Muscle of leg (tissue), 3 donors: ENCODE measurements at regions not wholly inside any gene's neighbourhood (a gene's known extent, or its start where the extent isn't known, plus 50 kb on each side); places are given as distances from the start of the nearest gene placed in this dataset.

Experiments used
- DNase-seq: peaks from one replicate; pipeline ENCODE4 v3.0.0; 2013
- H3K27ac ChIP-seq: one replicate; pipeline ENCODE4 v1.5.1; 2013; ENCODE audit warnings: mild to moderate bottlenecking, low read length, control low read depth
- H3K27me3 ChIP-seq: one replicate; pipeline ENCODE4 v1.6.1; 2013; ENCODE audit warnings: low read length; ENCODE audit not compliant: control insufficient read depth, insufficient read depth
- H3K36me3 ChIP-seq: one replicate; pipeline ENCODE4 v1.6.1; 2013; ENCODE audit warnings: low read length; ENCODE audit not compliant: control insufficient read depth, insufficient read depth
- H3K4me1 ChIP-seq: one replicate; pipeline ENCODE4 v1.6.1; 2013; ENCODE audit warnings: low read length; ENCODE audit not compliant: control insufficient read depth, insufficient read depth
- H3K4me3 ChIP-seq: one replicate; pipeline ENCODE4 v1.5.1; 2013; ENCODE audit warnings: low read length, control low read depth
- H3K9me3 ChIP-seq: replicated peaks from 2 replicates; pipeline ENCODE4 v1.6.1; 2013; ENCODE audit warnings: low read depth, low read length; ENCODE audit not compliant: control insufficient read depth
- WGBS: methylation state at CpG from one replicate; pipeline ENCODE4 v1.1.5; 2013; ENCODE audit warnings: missing lambda C conversion rate; ENCODE audit not compliant: insufficient coverage; 5-methylcytosine and 5-hydroxymethylcytosine counted together

- DNase-seq, result no peak
- peaks cover 8% of the 10 kb centered on the region for H3K27me3 ChIP-seq
- WGBS, result 80% methylated on average over 1 of the region's 4 CpGs
- no peak overlapping the region for H3K27ac ChIP-seq
- no peaks in the 10 kb centered on the region for H3K36me3 ChIP-seq
- no peaks in the 10 kb centered on the region for H3K4me1 ChIP-seq
- no peaks in the 10 kb centered on the region for H3K9me3 ChIP-seq
- no peak overlapping the region for H3K4me3 ChIP-seq
Observed at GRCh38 chr1:25134307-25134706, 98.0 kb downstream of the SYF2 start.

GRCh38 chr1:25131794-25132193, 100.5 kb downstream of the SYF2 start:
- Histone ChIP-seq H3K27ac (no peak overlapping the region), H3K27me3 (peaks cover 1% of the 10 kb centered on the region), H3K36me3 (no peaks in the 10 kb centered on the region), H3K4me1 (peaks cover 2% of the 10 kb centered on the region), H3K4me3 (no peak overlapping the region), H3K9me3 (no peaks in the 10 kb centered on the region)
- DNase-seq, result no peak
- 69% methylated on average over 2 of the region's 4 CpGs for WGBS

GRCh38 chr1:25130895-25131294, 101.4 kb downstream of the SYF2 start:
- 81% methylated on average over 5 of the region's 5 CpGs for WGBS
- no peaks in the 10 kb centered on the region for H3K36me3 ChIP-seq
- H3K27ac ChIP-seq, result no peak overlapping the region
- no peaks in the 10 kb centered on the region for H3K27me3 ChIP-seq
- no peak overlapping the region for H3K4me3 ChIP-seq
- no peaks in the 10 kb centered on the region for H3K9me3 ChIP-seq
- H3K4me1 ChIP-seq, result peaks cover 2% of the 10 kb centered on the region
- DNase-seq, result no peak

GRCh38 chr1:25129380-25129779, 102.9 kb downstream of the SYF2 start:
- peaks cover 2% of the 10 kb centered on the region for H3K4me1 ChIP-seq
- no peak overlapping the region for H3K4me3 ChIP-seq
- 84% methylated on average over 10 of the region's 12 CpGs for WGBS
- H3K36me3 ChIP-seq, result no peaks in the 10 kb centered on the region
- no peak for DNase-seq
- no peak overlapping the region for H3K27ac ChIP-seq
- H3K27me3 ChIP-seq, result no peaks in the 10 kb centered on the region
- H3K9me3 ChIP-seq, result no peaks in the 10 kb centered on the region

GRCh38 chr1:25128121-25128621, 104.1 kb downstream of the SYF2 start:
- no peaks in the 10 kb centered on the region for H3K36me3 ChIP-seq
- no peaks in the 10 kb centered on the region for H3K9me3 ChIP-seq
- DNase-seq, result no peak
- no peaks in the 10 kb centered on the region for H3K27me3 ChIP-seq
- H3K4me1 ChIP-seq, result peaks cover 2% of the 10 kb centered on the region
- 60% methylated on average over 1 of the region's 6 CpGs for WGBS
- H3K4me3 ChIP-seq, result no peak overlapping the region
- no peak overlapping the region for H3K27ac ChIP-seq

GRCh38 chr1:25126562-25126961, 105.7 kb downstream of the SYF2 start:
- Histone ChIP-seq H3K9me3 (no peaks in the 10 kb centered on the region), H3K36me3 (no peaks in the 10 kb centered on the region), H3K27ac (no peak overlapping the region), H3K4me3 (no peak overlapping the region), H3K27me3 (no peaks in the 10 kb centered on the region), H3K4me1 (peaks cover 2% of the 10 kb centered on the region)
- WGBS, result no CpG with 5 or more reads among the region's 5 CpGs
- DNase-seq, result no peak

GRCh38 chr1:25123551-25123950, 108.8 kb downstream of the SYF2 start:
- no peaks in the 10 kb centered on the region for H3K27me3 ChIP-seq
- no peak overlapping the region for H3K4me3 ChIP-seq
- H3K4me1 ChIP-seq, result peaks cover 2% of the 10 kb centered on the region
- no peaks in the 10 kb centered on the region for H3K36me3 ChIP-seq
- WGBS, result no CpG with 5 or more reads among the region's 3 CpGs
- no peak for DNase-seq
- no peak overlapping the region for H3K27ac ChIP-seq
- no peaks in the 10 kb centered on the region for H3K9me3 ChIP-seq

- H3K36me3 ChIP-seq, result no peaks in the 10 kb centered on the region
- no peak overlapping the region for H3K4me3 ChIP-seq
- DNase-seq, result no peak
- H3K4me1 ChIP-seq, result no peaks in the 10 kb centered on the region
- H3K27me3 ChIP-seq, result no peaks in the 10 kb centered on the region
- no peaks in the 10 kb centered on the region for H3K9me3 ChIP-seq
- 86% methylated on average over 4 of the region's 5 CpGs for WGBS
- H3K27ac ChIP-seq, result no peak overlapping the region
Observed at GRCh38 chr1:25122747-25123146, 109.6 kb downstream of the SYF2 start.

GRCh38 chr1:25120281-25120680, 112.0 kb downstream of the SYF2 start:
- WGBS, result 17% methylated on average over 1 of the region's 8 CpGs
- Histone ChIP-seq H3K27ac (no peak overlapping the region), H3K27me3 (no peaks in the 10 kb centered on the region), H3K4me3 (no peak overlapping the region), H3K9me3 (peaks cover 6% of the 10 kb centered on the region), H3K4me1 (no peaks in the 10 kb centered on the region), H3K36me3 (no peaks in the 10 kb centered on the region)
- DNase-seq, result no peak

- no peaks in the 10 kb centered on the region for H3K4me1 ChIP-seq
- peaks cover 5% of the 10 kb centered on the region for H3K27me3 ChIP-seq
- no peak for DNase-seq
- H3K9me3 ChIP-seq, result peaks cover 6% of the 10 kb centered on the region
- 60% methylated on average over 6 of the region's 7 CpGs for WGBS
- no peak overlapping the region for H3K4me3 ChIP-seq
- H3K36me3 ChIP-seq, result no peaks in the 10 kb centered on the region
- H3K27ac ChIP-seq, result no peak overlapping the region
Observed at GRCh38 chr1:25118546-25118945, 113.8 kb downstream of the SYF2 start.

- H3K4me1 ChIP-seq, result peaks cover 2% of the 10 kb centered on the region
- 51% methylated on average over 3 of the region's 7 CpGs for whole genome bisulfite sequencing
- H3K27ac ChIP-seq, result no peak overlapping the region
- peaks cover 6% of the 10 kb centered on the region for H3K9me3 ChIP-seq
- H3K36me3 ChIP-seq, result no peaks in the 10 kb centered on the region
- no peak overlapping the region for H3K4me3 ChIP-seq
- peaks cover 5% of the 10 kb centered on the region for H3K27me3 ChIP-seq
- DNase-seq, result no peak
Observed at GRCh38 chr1:25117233-25117823, 115.0 kb downstream of the SYF2 start.
